Peyer's patch (tissue), 4 donors: ENCODE measurements at regions not wholly inside any gene's neighbourhood (a gene's known extent, or its start where the extent isn't known, plus 50 kb on each side); places are given as distances from the start of the nearest gene placed in this dataset.

Source experiments
- DNase-seq, 3 donors: peaks; one replicate each; pipeline ENCODE4 v3.0.0-alpha.2; 2017 to 2019
- H3K27ac ChIP-seq, 4 donors: fragments of 200-600 bp; sonication (generic); one replicate each; pipeline ENCODE4 v1.5.1; 2016 to 2019
- H3K27me3 ChIP-seq, 2 donors: fragments of 200-600 bp; sonication (generic); one replicate each; pipeline ENCODE4 v1.5.1; 2019
- H3K36me3 ChIP-seq, 3 donors: fragments of 200-600 bp; sonication (generic); one replicate each; pipeline ENCODE4 v1.5.1; 2016 to 2019
- H3K4me1 ChIP-seq, 4 donors: fragments of 200-600 bp; sonication (generic); one replicate each; pipeline ENCODE4 v1.5.1; 2016 to 2019
- H3K4me3 ChIP-seq, 4 donors: fragments of 200-600 bp; sonication (generic); 1 replicate in 3 of 4; 2 replicates in 1 of 4; pipeline ENCODE4 v1.5.1; 2016 to 2019; ENCODE audit warnings: mild to moderate bottlenecking in 1 of 4
- H3K9me3 ChIP-seq, 4 donors: fragments of 200-600 bp; sonication (generic); one replicate each; pipeline ENCODE4 v1.5.1; 2016 to 2019; ENCODE audit warnings: mild to moderate bottlenecking in 1 of 4
- POLR2A ChIP-seq, 2 donors: fragments of 450-650 bp; IDR thresholded peaks; one replicate each; pipeline ENCODE4 v1.5.1; 2017; ENCODE audit warnings: antibody characterized with exemption in 2 of 2, mild to moderate bottlenecking in 2 of 2, moderate library complexity in 2 of 2
- TF ChIP-seq, protein P1 (sequence below), 6 experiments: fragments of 450-650 bp in 4 of 6; fragments of 200-600 bp in 2 of 6; sonication (generic) in 1 of 6; IDR thresholded peaks; one replicate each; pipeline ENCODE4 v1.5.1; 2017 to 2019; ENCODE audit warnings: antibody characterized with exemption in 6 of 6, mild to moderate bottlenecking in 3 of 6, moderate library complexity in 1 of 6

- no peak overlapping the region for H3K4me3 ChIP-seq
- H3K9me3 ChIP-seq = no peaks in the 10 kb centered on the region
- no peak for TF ChIP-seq POLR2A (IDR thresholded peaks at IDR 0.05)
- no peak for DNase-seq
- no peaks in the 10 kb centered on the region for H3K27me3 ChIP-seq
- H3K27ac ChIP-seq = no peak overlapping the region
- H3K36me3 ChIP-seq = peaks cover 0 to 37% (median 0%) of the 10 kb centered on the region in 3 donors
- peaks cover 0 to 30% (median 0%) of the 10 kb centered on the region in 4 donors for H3K4me1 ChIP-seq
Observed at GRCh38 chr12:124405592-124405991, 110.7 kb downstream of the RFLNA start.

GRCh38 chr12:124405151-124405550 is 110.3 kb downstream of the RFLNA start:
- Histone ChIP-seq H3K9me3 (no peaks in the 10 kb centered on the region), H3K4me1 (peaks cover 0 to 26% (median 0%) of the 10 kb centered on the region in 4 donors), H3K27me3 (no peaks in the 10 kb centered on the region), H3K36me3 (peaks cover 0 to 41% (median 0%) of the 10 kb centered on the region in 3 donors), H3K4me3 (no peak overlapping the region), H3K27ac (no peak overlapping the region)
- DNase-seq = no peak
- TF ChIP-seq, protein P1, sequence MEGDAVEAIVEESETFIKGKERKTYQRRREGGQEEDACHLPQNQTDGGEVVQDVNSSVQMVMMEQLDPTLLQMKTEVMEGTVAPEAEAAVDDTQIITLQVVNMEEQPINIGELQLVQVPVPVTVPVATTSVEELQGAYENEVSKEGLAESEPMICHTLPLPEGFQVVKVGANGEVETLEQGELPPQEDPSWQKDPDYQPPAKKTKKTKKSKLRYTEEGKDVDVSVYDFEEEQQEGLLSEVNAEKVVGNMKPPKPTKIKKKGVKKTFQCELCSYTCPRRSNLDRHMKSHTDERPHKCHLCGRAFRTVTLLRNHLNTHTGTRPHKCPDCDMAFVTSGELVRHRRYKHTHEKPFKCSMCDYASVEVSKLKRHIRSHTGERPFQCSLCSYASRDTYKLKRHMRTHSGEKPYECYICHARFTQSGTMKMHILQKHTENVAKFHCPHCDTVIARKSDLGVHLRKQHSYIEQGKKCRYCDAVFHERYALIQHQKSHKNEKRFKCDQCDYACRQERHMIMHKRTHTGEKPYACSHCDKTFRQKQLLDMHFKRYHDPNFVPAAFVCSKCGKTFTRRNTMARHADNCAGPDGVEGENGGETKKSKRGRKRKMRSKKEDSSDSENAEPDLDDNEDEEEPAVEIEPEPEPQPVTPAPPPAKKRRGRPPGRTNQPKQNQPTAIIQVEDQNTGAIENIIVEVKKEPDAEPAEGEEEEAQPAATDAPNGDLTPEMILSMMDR (IDR thresholded peaks at IDR 0.05) = no peak
- TF ChIP-seq POLR2A (IDR thresholded peaks at IDR 0.05) = no peak

- peak overlapping the region in 1 of 4 donors; percentile 54 for H3K27ac ChIP-seq
- no peak for TF ChIP-seq POLR2A (IDR thresholded peaks at IDR 0.05)
- TF ChIP-seq, protein P1 (IDR thresholded peaks at IDR 0.05) = no peak
- H3K4me3 ChIP-seq = no peak overlapping the region
- H3K9me3 ChIP-seq = no peaks in the 10 kb centered on the region
- H3K36me3 ChIP-seq = peaks cover 0 to 39% (median 0%) of the 10 kb centered on the region in 3 donors
- H3K27me3 ChIP-seq = no peaks in the 10 kb centered on the region
- H3K4me1 ChIP-seq = peaks cover 0 to 17% (median 0%) of the 10 kb centered on the region in 4 donors
- DNase-seq = no peak
Observed at GRCh38 chr12:124404162-124404784, 109.4 kb downstream of the RFLNA start.

GRCh38 chr12:124403273-124403672 is 108.4 kb downstream of the RFLNA start:
- Histone ChIP-seq H3K4me1 (peaks cover 0 to 18% (median 0%) of the 10 kb centered on the region in 4 donors), H3K36me3 (peaks cover 0 to 47% (median 0%) of the 10 kb centered on the region in 3 donors), H3K4me3 (no peak overlapping the region), H3K27ac (peak overlapping the region in 2 of 4 donors; percentile 10 to 65), H3K9me3 (no peaks in the 10 kb centered on the region), H3K27me3 (no peaks in the 10 kb centered on the region)
- TF ChIP-seq, protein P1 (IDR thresholded peaks at IDR 0.05) = no peak
- no peak for TF ChIP-seq POLR2A (IDR thresholded peaks at IDR 0.05)
- DNase-seq = no peak

- H3K4me3 ChIP-seq = no peak overlapping the region
- H3K27ac ChIP-seq = peak overlapping the region in 2 of 4 donors; percentile 10 to 65
- H3K4me1 ChIP-seq = peaks cover 0 to 27% (median 0%) of the 10 kb centered on the region in 4 donors
- H3K36me3 ChIP-seq = peaks cover 0 to 41% (median 0%) of the 10 kb centered on the region in 3 donors
- no peak for TF ChIP-seq POLR2A (IDR thresholded peaks at IDR 0.05)
- TF ChIP-seq, protein P1 (IDR thresholded peaks at IDR 0.05) = no peak
- DNase-seq = no peak
- H3K9me3 ChIP-seq = no peaks in the 10 kb centered on the region
- H3K27me3 ChIP-seq = no peaks in the 10 kb centered on the region
Observed at GRCh38 chr12:124402248-124403066, 107.6 kb downstream of the RFLNA start.

- Histone ChIP-seq H3K4me1 (peaks cover 0 to 34% (median 0%) of the 10 kb centered on the region in 4 donors), H3K4me3 (no peak overlapping the region), H3K9me3 (no peaks in the 10 kb centered on the region), H3K27me3 (no peaks in the 10 kb centered on the region), H3K36me3 (peaks cover 0 to 39% (median 0%) of the 10 kb centered on the region in 3 donors), H3K27ac (no peak overlapping the region)
- no peak for TF ChIP-seq POLR2A (IDR thresholded peaks at IDR 0.05)
- TF ChIP-seq, protein P1 (IDR thresholded peaks at IDR 0.05) = no peak
- DNase-seq = no peak
Observed at GRCh38 chr12:124401704-124402221, 106.9 kb downstream of the RFLNA start.
